GM21447 (cell line): ENCODE measurements at regions not wholly inside any gene's neighbourhood (a gene's known extent, or its start where the extent isn't known, plus 50 kb on each side); places are given as distances from the start of the nearest gene placed in this dataset.

Experiments
- ATAC-seq: cut with Tn5 transposase; IDR thresholded peaks from one replicate; pipeline ENCODE4 v1.9.1; 2021; ENCODE audit not compliant: unreplicated experiment

DNA sequence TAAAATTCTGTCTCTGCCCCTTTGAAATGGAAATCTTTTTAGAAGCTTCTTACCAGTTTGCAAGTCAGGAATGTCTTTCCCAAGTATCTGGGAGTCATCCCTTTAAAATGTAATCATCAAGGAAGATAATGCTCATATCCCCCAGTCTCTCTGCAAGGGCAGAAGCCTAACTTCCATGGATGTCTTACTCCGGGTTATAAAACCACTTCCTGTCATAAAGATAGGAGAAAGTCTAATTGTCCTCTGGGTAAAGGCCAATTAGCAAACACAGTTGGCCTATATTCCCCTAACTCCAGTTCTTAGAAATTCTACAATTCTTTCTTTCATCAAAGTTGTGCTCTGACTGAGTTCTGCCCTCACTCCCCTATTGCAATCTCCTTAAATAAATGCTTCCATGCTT lies 1631.5 kb upstream of the LRRTM3 start:
- no peak for ATAC-seq

DNA sequence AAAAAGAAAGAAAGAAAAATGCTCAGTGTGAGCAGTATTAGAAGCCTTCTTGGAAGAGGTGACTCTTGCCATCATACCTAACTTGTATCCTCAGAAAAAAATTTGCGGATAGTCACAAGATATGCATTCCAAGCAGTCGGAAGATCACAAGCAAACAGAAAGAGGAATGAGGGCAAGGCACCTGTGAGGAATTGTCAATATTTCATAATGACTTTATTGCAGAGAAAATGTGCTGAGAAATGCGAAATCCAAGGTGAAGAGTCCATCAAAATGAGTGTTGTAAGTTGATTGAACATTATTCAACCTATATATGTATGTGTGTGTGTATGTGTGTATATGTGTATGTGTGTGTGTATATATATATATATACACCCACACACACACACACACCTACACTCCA lies 1624.7 kb upstream of the LRRTM3 start:
- ATAC-seq: no peak

GRCh38 chr10:65306201-65306600 lies 1619.6 kb upstream of the LRRTM3 start:
- no peak for ATAC-seq

DNA sequence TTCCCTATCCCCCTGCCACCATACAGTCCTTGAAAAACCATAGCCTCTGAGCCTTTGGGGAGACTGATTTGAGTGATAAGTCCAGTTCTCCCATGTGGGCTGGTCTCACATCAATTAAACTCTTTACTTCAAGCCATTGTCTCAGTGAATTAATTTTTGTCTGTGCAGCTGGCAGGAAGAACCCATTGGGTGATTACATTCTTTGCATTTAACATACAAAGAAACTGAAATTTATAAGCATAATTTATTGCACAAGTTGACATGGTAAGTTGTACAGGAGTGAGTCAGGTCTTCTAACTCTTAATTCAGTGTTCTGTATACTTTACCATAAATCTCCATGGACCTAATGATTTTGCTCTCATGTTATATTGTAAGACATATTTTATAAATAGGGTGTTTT lies 1613.0 kb upstream of the LRRTM3 start:
- ATAC-seq: no peak

- no peak for ATAC-seq
These were observed 1612.4 kb upstream of the LRRTM3 start for GRCh38 chr10:65313406-65313805.

DNA sequence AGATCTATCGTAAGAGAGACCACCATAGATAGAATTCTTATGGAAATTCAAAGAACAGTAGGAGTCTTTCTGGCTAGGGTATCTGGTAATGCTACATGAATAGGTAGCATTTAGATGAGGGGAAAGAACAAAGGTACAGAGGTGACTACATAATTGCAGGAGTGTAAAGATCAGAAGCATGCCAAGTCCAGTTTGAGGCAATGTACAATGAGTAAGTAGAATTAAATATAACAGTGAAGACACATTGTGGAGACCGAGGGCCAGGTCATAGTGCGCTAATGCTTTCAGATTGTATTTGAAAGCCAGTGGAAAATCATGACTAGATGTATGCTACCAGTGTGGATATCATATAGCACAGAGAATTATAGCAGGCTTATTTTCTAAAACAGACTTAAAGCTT lies 1611.6 kb upstream of the LRRTM3 start:
- ATAC-seq: no peak

GRCh38 chr10:65319493-65319892 lies 1606.3 kb upstream of the LRRTM3 start:
- no peak for ATAC-seq

DNA sequence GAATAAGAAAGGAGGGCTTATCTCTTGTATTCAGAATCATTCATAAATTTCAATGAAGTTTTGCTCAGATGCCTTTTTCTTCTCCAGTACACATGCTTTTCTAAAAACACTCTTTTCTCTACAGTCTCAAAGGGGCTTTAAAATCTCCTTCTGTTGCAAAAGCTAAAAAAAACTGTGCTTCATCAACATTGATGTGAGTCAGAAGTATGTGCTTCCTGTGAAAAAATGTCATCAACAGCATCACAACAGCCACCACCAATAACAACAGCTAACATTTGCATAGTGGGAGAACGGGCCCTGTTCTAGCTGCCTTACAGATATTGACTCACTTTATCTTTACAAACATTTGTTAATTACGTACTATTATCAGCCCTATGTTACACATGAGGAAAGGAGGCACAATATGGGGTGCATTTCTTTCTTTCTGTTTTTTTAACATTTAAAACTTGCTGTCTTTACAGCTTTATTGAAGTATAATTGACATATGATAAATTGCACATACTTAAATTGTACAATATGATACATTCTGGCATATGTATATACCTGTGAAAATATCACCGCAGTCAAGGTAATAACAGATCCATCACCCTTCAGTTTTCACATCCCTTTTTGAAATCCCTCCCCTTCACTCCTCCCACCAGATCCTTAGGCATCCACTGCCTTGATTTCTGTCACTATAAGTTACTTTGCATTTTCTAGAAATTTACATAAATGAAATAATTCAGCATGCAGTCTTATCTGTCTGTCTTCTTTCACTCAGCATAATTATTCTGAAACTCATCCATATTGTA lies 1605.4 kb upstream of the LRRTM3 start:
- ATAC-seq: no peak

GRCh38 chr10:65323802-65324201 lies 1602.0 kb upstream of the LRRTM3 start:
- ATAC-seq: no peak

DNA sequence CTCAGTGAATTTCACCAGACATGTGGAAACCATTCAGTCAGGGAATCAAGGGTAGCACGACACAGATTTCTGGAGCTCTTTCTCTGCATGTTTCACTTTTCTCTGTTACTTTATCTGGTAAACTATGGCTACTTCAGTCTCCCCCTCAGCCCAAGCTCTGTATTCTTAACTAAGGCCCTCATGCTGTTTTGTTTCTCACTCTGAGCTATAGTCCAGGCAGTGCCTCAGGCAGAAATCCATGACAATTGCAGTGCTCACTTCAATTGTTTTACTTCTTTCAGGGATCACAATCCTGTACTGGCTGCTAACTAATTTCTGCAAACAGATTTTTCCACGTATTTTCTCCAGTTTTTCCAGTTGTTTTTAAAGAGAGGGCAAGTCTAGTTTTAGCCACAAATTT lies 1599.9 kb upstream of the LRRTM3 start:
- ATAC-seq: no peak

DNA sequence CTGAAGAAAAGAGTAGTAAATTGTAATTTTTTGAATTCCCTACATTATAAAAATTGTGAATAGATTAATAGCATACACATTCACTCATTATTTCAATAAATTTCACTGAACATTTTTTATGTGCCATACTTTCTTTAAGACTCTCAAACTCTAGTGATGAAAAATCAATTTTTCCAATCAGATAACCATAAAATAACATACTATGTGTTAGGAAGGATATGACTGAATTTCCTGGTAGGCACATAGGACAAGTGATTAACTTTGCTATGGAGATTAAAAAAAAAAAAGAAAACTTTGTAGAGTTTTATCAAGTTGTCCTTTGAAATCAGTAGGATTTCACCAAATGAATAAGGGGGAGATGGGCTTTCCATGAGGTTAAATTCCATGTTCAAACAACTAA lies 1597.3 kb upstream of the LRRTM3 start:
- ATAC-seq: no peak

DNA sequence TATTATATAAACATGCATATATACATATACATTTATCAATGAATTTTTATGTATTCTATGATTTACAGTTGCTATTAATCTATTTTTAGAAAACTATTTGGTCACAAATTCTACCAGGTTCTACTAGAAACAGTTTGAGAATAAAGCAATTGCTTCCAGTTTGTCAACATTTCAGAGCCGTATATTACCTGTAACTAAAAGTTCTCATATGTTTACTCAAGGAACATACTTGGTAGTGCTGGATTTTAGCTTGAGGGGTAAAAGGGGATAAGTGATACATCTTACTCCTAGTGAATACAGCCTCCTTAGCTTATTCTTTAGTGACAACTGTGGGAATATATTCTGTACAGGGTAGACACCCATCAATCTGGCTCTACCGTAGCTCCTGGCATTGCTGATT lies 1590.5 kb upstream of the LRRTM3 start:
- ATAC-seq: no peak

- no peak for ATAC-seq
These were observed 1585.5 kb upstream of the LRRTM3 start for GRCh38 chr10:65340340-65340739.

DNA sequence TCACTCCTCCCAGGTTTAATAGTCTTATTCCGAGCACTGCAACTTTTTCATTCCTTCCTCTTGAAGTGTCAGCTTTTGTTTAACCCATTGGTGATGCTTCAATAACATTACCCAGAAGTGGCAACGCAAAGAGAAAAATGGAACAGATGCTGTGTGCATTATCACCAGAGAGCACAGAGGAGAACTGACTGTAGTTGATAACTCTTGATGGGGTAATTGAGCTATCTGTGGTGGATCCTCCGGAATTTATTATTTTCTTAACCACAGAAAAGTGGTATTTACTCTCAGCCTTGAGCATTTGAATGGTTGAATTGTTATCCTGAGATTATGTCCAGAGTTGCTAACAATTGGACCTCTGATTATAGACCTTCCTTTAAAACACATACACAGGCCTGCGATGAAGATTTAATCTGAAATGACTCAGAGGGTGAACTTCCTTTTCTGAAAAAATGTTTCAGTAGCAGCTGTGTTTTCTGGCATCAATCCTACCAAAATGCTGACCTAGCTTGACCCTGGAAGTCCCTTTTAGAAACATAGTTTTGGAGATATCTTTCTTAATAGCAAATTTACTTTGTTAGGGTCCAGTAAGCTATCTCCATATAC lies 1584.4 kb upstream of the LRRTM3 start:
- ATAC-seq: no peak

DNA sequence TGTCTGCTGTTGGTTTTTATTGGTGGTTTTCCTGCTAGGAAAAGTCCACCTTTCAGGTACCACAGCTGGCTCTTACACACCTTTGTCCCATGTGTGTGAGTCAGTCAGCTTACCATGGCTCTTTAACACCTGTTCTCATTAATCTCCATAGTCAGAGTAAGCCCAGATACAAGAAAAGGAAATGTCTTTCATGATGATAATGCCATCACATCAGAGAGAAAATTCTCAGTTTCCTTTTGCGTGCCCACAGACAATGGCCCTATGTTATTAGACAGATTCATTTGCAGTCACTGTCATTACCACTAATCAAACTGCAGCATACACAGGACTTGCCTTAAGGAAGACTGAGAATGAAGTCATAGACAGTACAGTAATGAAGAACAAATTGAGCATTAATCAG lies 1583.6 kb upstream of the LRRTM3 start:
- ATAC-seq: no peak

DNA sequence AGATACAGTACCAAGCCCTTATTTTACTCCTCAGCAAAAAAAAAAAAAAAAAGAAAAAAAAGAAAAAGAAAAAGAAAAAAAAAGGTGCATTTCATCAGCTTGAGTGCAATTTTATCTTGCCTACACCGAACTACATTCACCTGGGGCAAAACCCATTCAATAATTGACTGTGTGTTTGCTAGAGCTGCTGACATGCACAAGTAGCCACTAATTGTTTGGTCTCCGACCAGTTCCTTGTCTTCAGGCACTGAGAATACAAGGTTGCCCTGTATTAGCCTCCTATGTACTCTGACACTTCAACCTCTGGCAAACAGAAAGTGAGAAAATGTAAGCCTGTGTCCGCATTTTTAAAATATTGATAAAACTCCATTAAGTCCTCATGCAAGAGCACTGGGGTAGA lies 1579.4 kb upstream of the LRRTM3 start:
- no peak for ATAC-seq

DNA sequence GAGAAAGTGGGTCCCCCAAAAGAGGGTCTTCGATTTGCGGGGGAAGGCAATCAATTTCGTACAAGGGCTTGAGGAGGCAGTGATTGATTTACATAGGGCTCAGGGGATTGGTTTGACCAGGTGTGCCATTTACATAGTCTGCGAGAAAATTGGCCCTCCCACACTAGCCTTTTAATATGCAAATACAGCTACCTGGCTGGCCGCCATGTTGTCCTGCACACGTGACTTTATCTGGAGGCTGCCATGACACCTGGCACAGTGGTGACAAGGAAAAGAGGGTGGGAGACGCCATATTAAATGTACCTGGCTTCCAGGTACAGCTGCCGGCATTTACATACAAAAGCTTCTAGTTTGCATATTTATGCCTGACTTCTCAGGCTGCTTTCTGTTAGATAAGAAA lies 1577.2 kb upstream of the LRRTM3 start:
- ATAC-seq: no peak

DNA sequence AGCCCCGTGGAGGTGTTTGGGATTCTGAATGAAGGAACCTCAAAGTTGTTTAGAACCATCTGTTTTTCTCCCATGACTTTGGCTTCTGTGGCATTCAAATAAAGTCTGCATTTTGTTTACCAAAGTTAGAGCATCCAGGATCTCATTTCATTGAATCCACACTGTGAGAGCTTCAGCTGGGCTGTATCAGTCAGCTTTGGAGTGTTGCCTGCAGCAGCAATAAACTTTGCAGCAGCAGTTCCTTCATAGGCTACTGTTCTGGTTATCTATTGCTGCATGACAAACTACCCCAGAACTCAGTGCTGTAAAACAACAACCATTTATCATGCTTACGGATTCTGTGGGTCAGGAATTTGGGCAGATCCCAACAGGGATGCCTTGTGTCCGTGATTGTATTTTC lies 1575.2 kb upstream of the LRRTM3 start:
- no peak for ATAC-seq

- no peak for ATAC-seq
These were observed 1570.6 kb upstream of the LRRTM3 start for GRCh38 chr10:65355141-65355680.

GRCh38 chr10:65358565-65358964 lies 1567.3 kb upstream of the LRRTM3 start:
- no peak for ATAC-seq

DNA sequence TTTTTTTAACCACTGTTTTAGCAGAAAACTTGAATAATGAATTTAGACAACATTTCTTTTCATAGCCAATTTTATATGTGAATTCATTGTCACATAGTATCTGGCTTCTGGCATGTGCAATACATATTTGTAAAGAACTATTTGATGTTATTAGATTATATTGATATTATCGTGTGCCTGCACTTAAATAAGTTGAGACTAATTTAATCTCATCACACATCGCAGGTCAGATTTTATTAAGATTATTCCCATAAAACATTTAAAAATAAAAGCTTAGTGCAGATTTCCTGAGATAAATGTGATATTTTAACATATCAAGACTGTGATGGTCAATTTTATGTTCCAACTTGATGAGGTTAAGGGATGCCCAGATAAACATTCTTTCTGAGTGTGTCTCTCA lies 1565.3 kb upstream of the LRRTM3 start:
- ATAC-seq: no peak

DNA sequence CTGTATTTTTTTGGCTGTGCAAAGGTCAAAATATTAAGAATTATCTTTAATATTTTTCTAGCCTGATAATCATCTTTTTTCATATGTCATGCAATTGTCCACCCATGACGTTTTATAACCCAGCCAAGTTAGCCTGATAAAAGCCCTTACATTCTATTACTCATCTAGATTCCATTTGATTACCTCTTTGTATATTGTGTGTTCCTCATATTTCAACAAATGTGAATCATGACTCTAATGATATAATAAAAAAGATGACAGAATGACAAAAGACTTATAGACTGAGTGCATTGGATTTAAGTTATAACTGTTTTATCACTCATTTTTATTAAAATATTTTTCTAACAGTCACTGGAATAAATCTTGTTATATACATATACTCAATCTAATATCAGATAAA lies 1560.0 kb upstream of the LRRTM3 start:
- no peak for ATAC-seq

DNA sequence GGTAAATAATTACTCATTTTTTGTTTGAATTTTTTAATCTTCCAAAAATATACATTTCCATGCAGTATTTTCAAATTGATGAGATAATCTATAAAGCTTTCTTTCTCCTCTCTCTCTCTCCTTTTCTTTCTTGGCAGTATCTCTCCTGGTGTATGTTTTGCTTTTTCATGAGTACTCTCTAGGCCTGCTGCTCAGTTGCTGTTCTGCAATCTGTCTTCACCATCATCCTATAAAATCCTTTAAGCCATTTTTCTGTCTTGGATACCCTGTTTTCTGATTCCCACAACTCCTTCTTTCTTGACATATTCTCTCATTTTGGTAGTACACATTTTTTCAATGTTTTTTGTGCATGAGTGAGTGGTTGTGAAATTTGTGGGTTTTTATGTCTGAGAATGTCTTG lies 1558.1 kb upstream of the LRRTM3 start:
- no peak for ATAC-seq
